AG09309 (cell line): ENCODE measurements at regions not wholly inside any gene's neighbourhood (a gene's known extent, or its start where the extent isn't known, plus 50 kb on each side); places are given as distances from the start of the nearest gene placed in this dataset.

Source experiments
- DNase-seq: peaks from one replicate; pipeline ENCODE4 v3.0.0-alpha.2; 2010; ENCODE audit warnings: low read depth
- H3K4me3 ChIP-seq: 2 replicates; pipeline ENCODE4 v1.5.1; 2011; ENCODE audit warnings: mild to moderate bottlenecking, low read depth, low read length, moderate library complexity; ENCODE audit not compliant: control insufficient read depth
- CTCF ChIP-seq: IDR thresholded peaks from 2 replicates; pipeline ENCODE4 v1.5.1; 2011; ENCODE audit warnings: mild to moderate bottlenecking, low read depth, low read length, inconsistent platforms; ENCODE audit not compliant: insufficient read depth, control insufficient read depth; ENCODE audit errors: missing control alignments

- no peak for DNase-seq
- no peak for TF ChIP-seq CTCF
- no peak overlapping the region for H3K4me3 ChIP-seq
Measured at GRCh38 chr14:44170101-44170500, 337.0 kb downstream of the FSCB start.

- H3K4me3 ChIP-seq, result no peak overlapping the region
- no peak for TF ChIP-seq CTCF
- no peak for DNase-seq
Measured at GRCh38 chr14:44168566-44168965, 338.5 kb downstream of the FSCB start.

GRCh38 chr14:44166611-44167010 is 340.5 kb downstream of the FSCB start:
- DNase-seq, result no peak
- TF ChIP-seq CTCF, result no peak
- H3K4me3 ChIP-seq, result no peak overlapping the region

- H3K4me3 ChIP-seq, result no peak overlapping the region
- DNase-seq, result no peak
- TF ChIP-seq CTCF, result no peak
Measured at GRCh38 chr14:44165936-44166335, 341.1 kb downstream of the FSCB start.

GRCh38 chr14:44165286-44165685 is 341.8 kb downstream of the FSCB start:
- no peak for DNase-seq

GRCh38 chr14:44163946-44164345 is 343.1 kb downstream of the FSCB start:
- no peak overlapping the region for H3K4me3 ChIP-seq
- TF ChIP-seq CTCF, result no peak
- no peak for DNase-seq

More at GRCh38 chr14:44165286-44165685, 341.8 kb downstream of the FSCB start:
- TF ChIP-seq CTCF, result no peak
- no peak overlapping the region for H3K4me3 ChIP-seq

GRCh38 chr14:44162197-44162596 is 344.9 kb downstream of the FSCB start:
- H3K4me3 ChIP-seq, result no peak overlapping the region
- no peak for TF ChIP-seq CTCF
- DNase-seq, result no peak
